ENCODE measurements at regions not wholly inside any gene's neighbourhood (a gene's known extent, or its start where the extent isn't known, plus 50 kb on each side); places are given as distances from the start of the nearest gene placed in this dataset.

- TF ChIP-seq SRSF1 (optimal IDR thresholded peaks at IDR 0.05; ENCODE audit: low read depth, low read length) = no peak
- no peak for TF ChIP-seq RARA (CRISPR knock-in tag; IDR thresholded peaks at IDR 0.05)
Measured at GRCh38 chrX:107574711-107575110, 53.6 kb upstream of the PRPS1 start.

Data from HepG2 (cell line).